Kidney epithelial cell (primary cell): ENCODE measurements at regions not wholly inside any gene's neighbourhood (a gene's known extent, or its start where the extent isn't known, plus 50 kb on each side); places are given as distances from the start of the nearest gene placed in this dataset.

ENCODE experiments used
- DNase-seq: peaks from one replicate; pipeline ENCODE4 v3.0.0-alpha.2; 2010; ENCODE audit warnings: low read depth
- H3K27me3 ChIP-seq: 2 replicates; pipeline ENCODE4 v1.6.0; 2011; ENCODE audit warnings: low read length; ENCODE audit not compliant: control insufficient read depth, insufficient read depth
- H3K36me3 ChIP-seq: 2 replicates; pipeline ENCODE4 v1.5.1; 2011; ENCODE audit warnings: low read length; ENCODE audit not compliant: control insufficient read depth, insufficient read depth
- H3K4me3 ChIP-seq: 2 replicates; pipeline ENCODE4 v1.5.1; 2011; ENCODE audit warnings: low read depth, mild to moderate bottlenecking, control low read depth, low read length
- TF ChIP-seq, protein P1 (sequence below): IDR thresholded peaks from 2 replicates; pipeline ENCODE4 v1.5.1; 2011; ENCODE audit warnings: mild to moderate bottlenecking, moderate library complexity, low read length, control low read depth, inconsistent platforms; ENCODE audit not compliant: insufficient read depth, poor library complexity, severe bottlenecking

DNA sequence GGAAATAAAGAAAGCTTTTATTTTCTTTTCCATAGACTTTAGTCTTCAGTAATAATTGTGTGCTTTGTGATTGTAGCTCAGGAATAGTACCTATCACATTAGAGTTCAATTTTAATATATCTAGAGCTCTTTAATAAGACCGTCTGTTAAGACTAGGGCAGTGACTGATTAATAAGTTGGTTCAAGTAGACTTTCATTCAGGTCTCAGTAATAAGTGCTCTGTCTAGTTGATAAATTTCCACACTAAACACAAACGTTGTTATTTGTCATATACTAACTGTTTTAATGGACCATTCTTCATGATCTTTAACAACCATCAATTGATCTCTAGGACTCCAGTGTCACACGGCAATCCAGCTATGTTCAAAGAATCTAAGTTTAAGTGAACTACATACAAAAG lies 474.5 kb upstream of the ADGRL2 start:
- TF ChIP-seq, protein P1, sequence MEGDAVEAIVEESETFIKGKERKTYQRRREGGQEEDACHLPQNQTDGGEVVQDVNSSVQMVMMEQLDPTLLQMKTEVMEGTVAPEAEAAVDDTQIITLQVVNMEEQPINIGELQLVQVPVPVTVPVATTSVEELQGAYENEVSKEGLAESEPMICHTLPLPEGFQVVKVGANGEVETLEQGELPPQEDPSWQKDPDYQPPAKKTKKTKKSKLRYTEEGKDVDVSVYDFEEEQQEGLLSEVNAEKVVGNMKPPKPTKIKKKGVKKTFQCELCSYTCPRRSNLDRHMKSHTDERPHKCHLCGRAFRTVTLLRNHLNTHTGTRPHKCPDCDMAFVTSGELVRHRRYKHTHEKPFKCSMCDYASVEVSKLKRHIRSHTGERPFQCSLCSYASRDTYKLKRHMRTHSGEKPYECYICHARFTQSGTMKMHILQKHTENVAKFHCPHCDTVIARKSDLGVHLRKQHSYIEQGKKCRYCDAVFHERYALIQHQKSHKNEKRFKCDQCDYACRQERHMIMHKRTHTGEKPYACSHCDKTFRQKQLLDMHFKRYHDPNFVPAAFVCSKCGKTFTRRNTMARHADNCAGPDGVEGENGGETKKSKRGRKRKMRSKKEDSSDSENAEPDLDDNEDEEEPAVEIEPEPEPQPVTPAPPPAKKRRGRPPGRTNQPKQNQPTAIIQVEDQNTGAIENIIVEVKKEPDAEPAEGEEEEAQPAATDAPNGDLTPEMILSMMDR = no peak
- DNase-seq = no peak
- H3K36me3 ChIP-seq = no peaks in the 10 kb centered on the region
- no peak overlapping the region for H3K4me3 ChIP-seq
- H3K27me3 ChIP-seq = no peaks in the 10 kb centered on the region

DNA sequence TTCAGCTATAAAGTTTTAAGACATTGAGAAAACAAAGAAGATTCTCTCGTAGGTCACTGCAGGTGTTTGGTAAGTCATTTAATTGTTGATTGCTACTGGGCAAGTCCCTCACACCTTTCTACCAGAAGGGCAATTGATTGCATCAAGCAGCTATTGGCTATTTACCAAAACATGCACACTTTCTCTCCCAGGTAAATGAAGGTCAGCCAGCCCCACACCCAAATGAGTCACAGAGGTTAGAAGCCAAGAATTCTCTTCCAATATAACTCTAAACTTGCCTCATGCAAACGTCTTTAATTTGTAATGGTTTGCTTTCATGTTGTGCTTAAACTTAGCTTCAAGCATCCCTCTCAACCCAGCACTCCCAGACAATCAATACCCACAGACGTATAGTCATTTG lies 475.3 kb upstream of the ADGRL2 start:
- Histone ChIP-seq H3K4me3 (no peak overlapping the region), H3K36me3 (no peaks in the 10 kb centered on the region), H3K27me3 (no peaks in the 10 kb centered on the region)
- DNase-seq = no peak
- TF ChIP-seq, protein P1 = no peak

- TF ChIP-seq, protein P1 = no peak
- DNase-seq = no peak
- Histone ChIP-seq H3K27me3 (no peaks in the 10 kb centered on the region), H3K36me3 (no peaks in the 10 kb centered on the region), H3K4me3 (no peak overlapping the region)
Observed at GRCh38 chr1:81323862-81324261, 476.9 kb upstream of the ADGRL2 start.

DNA sequence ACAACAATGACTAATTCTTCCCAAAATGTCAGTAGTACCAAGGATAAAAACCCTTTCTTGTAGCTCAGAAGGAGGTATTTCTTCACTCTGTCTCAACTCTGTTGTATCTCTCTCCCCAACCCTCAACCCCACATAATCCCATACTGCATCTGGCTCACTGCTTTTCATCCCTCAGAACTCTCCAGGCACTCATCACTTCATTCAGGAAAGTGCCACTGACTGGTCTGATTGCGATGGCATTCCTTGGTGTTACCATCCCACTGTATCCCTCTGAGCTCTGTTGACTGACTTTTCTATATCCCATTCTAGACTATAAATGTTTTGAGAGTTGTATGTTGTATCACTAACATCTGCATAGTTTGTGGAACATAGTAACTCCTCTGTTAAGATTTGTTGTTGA lies 483.5 kb upstream of the ADGRL2 start:
- no peak for DNase-seq
- Histone ChIP-seq H3K4me3 (no peak overlapping the region), H3K36me3 (no peaks in the 10 kb centered on the region), H3K27me3 (no peaks in the 10 kb centered on the region)
- TF ChIP-seq, protein P1 = no peak

DNA sequence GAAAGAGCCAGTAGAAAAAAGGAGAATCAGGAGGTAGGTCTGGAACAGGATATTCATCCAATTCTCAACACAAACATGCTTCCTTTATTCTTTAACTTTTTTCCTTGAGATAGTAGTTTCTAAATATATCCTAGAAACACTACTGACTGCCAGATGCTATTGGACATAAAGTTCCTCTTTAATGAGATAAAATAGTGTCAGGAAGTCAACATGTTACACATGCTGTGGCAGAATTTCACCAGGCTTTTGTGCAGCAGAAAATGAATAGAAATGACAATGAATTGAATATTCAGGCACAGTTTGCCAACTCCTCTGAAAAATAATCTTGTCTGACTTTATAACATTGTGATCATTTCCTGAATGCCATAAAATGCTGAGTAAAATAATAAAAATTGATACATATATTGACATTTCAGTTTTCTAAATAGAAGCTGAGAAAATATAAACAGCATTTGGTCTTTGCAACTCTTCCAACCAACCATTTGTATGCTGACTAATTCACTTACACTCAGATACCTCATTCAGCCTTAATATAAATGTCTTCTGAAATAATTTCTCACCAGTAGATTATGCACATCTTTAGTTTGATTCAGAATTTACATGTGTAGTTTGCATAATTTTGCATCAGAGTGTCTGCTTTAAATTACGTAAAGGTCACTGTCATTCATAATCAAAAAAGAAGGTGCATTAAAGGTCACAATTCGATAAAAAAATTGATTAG lies 486.1 kb upstream of the ADGRL2 start:
- no peaks in the 10 kb centered on the region for H3K36me3 ChIP-seq

DNA sequence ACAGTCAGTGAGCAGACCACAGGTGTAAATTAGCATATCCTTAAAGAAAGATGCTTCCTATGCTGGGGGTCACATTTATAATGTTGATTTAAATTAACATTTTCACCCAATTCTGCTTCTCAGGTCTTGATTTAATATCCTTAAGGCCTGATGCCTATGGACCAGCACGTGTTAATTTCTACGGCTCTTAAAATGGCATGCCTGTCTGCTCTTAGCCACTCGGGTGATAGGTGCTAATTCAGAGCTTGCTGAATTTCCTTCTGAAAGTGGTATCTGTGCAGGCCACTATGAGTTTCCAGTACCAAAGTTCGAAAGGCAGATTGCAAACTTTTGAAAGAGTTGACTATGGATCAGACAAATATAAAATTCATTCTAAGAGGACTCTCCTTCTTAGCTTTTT lies 487.4 kb upstream of the ADGRL2 start:
- Histone ChIP-seq H3K4me3 (no peak overlapping the region), H3K27me3 (no peaks in the 10 kb centered on the region), H3K36me3 (no peaks in the 10 kb centered on the region)
- DNase-seq = no peak
- TF ChIP-seq, protein P1 = no peak

More for the DNA sequence above, 486.1 kb upstream of the ADGRL2 start:
- TF ChIP-seq, protein P1 = no peak
- Histone ChIP-seq H3K27me3 (no peaks in the 10 kb centered on the region), H3K4me3 (no peak overlapping the region)
- DNase-seq = no peak
